ENCODE measurements at regions not wholly inside any gene's neighbourhood (a gene's known extent, or its start where the extent isn't known, plus 50 kb on each side); places are given as distances from the start of the nearest gene placed in this dataset.

GRCh38 chr1:88074661-88075060 lies 609.4 kb upstream of the PKN2 start:
- Histone ChIP-seq H2AFZ (ENCODE audit: control insufficient read depth, low read depth, low read length) (no peak overlapping the region), H3K4me3 (no peak overlapping the region), H3K4me2 (ENCODE audit: control insufficient read depth, insufficient read depth) (no peak overlapping the region), H3K27ac (ENCODE audit: control insufficient read depth, insufficient read depth) (no peak overlapping the region), H3K27me3 (replicated peaks in 1 of 2; ENCODE audit: control insufficient read depth in 2 of 2, insufficient read depth in 2 of 2, low read length in 1 of 2) (no peaks in the 10 kb centered on the region), H3K9me3 (replicated peaks; ENCODE audit: control insufficient read depth, insufficient read depth, low read length) (no peaks in the 10 kb centered on the region), H3K4me1 (ENCODE audit: control insufficient read depth, insufficient read depth, low read length) (no peaks in the 10 kb centered on the region), H3K9ac (ENCODE audit: control insufficient read depth, insufficient read depth, low read length) (no peak overlapping the region), H4K20me1 (ENCODE audit: control insufficient read depth, insufficient read depth) (no peaks in the 10 kb centered on the region), H3K36me3 (ENCODE audit: control insufficient read depth in 2 of 2, insufficient read depth in 2 of 2, low read length in 1 of 2) (no peaks in the 10 kb centered on the region), H3K79me2 (ENCODE audit: control insufficient read depth, insufficient read depth, low read length) (no peaks in the 10 kb centered on the region)
- CTCF ChIA-PET: no interaction called here
- no peak for ATAC-seq
- intact Hi-C loops (cut with micrococcal nuclease; ENCODE audit: unreplicated experiment) (no loop called here), in situ Hi-C loops (cut with MboI) (no loop called here)
- no TSS peak for BruUV-seq (replicated peaks)
- FAIRE-seq: no peak
- TF ChIP-seq CREB1 (IDR thresholded peaks at IDR 0.05; ENCODE audit: low read depth): no peak
- TF ChIP-seq SMAD1 (IDR thresholded peaks at IDR 0.05; ENCODE audit: low read depth, partially characterized antibody): no peak
- TF ChIP-seq BCL3 (IDR thresholded peaks at IDR 0.05; ENCODE audit: borderline replicate concordance, insufficient read depth, low read depth, low read length, poor library complexity, severe bottlenecking): no peak
- TF ChIP-seq ZSCAN29 (IDR thresholded peaks at IDR 0.05): no peak
- no peak for TF ChIP-seq NFXL1 (IDR thresholded peaks at IDR 0.05; ENCODE audit: borderline replicate concordance)
- no peak for TF ChIP-seq YBX1 (IDR thresholded peaks at IDR 0.05)
- TF ChIP-seq TCF12 (IDR thresholded peaks at IDR 0.05; ENCODE audit: low read depth, low read length): no peak
- TF ChIP-seq POU2F2 (IDR thresholded peaks at IDR 0.05; ENCODE audit: borderline replicate concordance, low read depth, low read length): no peak
- TF ChIP-seq RELA (IDR thresholded peaks at IDR 0.05; ENCODE audit: borderline replicate concordance, partially characterized antibody): no peak
- no peak for TF ChIP-seq ZNF217 (IDR thresholded peaks at IDR 0.05)
- TF ChIP-seq PBX3 (IDR thresholded peaks at IDR 0.05; ENCODE audit: insufficient replicate concordance, low read depth, low read length): no peak
- TF ChIP-seq FOXM1 (IDR thresholded peaks at IDR 0.05; ENCODE audit: low read depth, low read length): no peak
- no peak for TF ChIP-seq ZBTB40 (IDR thresholded peaks at IDR 0.05; ENCODE audit: borderline replicate concordance)
- TF ChIP-seq RB1 (IDR thresholded peaks at IDR 0.05; ENCODE audit: borderline replicate concordance): no peak
- no peak for TF ChIP-seq MEF2B (IDR thresholded peaks at IDR 0.05; ENCODE audit: partially characterized antibody, poor library complexity, severe bottlenecking)
- no peak for TF ChIP-seq SIN3A (IDR thresholded peaks at IDR 0.05; ENCODE audit: low read depth, low read length)
- TF ChIP-seq JUNB (IDR thresholded peaks at IDR 0.05): no peak
- TF ChIP-seq KDM1A (IDR thresholded peaks at IDR 0.05; ENCODE audit: borderline replicate concordance): no peak
- TF ChIP-seq ZNF384 (IDR thresholded peaks at IDR 0.05; ENCODE audit: borderline replicate concordance, low read depth, low read length): no peak
- RAD21 ChIA-PET (ENCODE audit: unreplicated experiment): no interaction called here
- DNase-seq (ENCODE audit: low read depth, low spot score): no peak
- SMC1A ChIA-PET (ENCODE audit: uncharacterized antibody, unreplicated experiment): interaction anchor here (0.6 kb wide), 1 partner anchor 87 kb away, joined by 3 read pairs; no protein-coding TSS in a partner anchor
- POLR2A ChIA-PET: no interaction called here
- WGBS (ENCODE audit: insufficient coverage, insufficient replicate concordance, low lambda C conversion rate, missing lambda C conversion rate): 41% methylated on average over 2 of the region's 2 CpGs

Measured in GM12878 (cell line).